Activated CD4-positive, alpha-beta T cell treated with anti-CD3 and anti-CD28 coated beads for 36 hours (primary cell): ENCODE measurements at regions not wholly inside any gene's neighbourhood (a gene's known extent, or its start where the extent isn't known, plus 50 kb on each side); places are given as distances from the start of the nearest gene placed in this dataset.

Source experiments
- ATAC-seq: fragments of 200-7000 bp; cut with Tn5 transposase; one replicate; pipeline ENCODE4 v1.10.0; 2021; ENCODE audit warnings: mild to moderate bottlenecking, moderate library complexity
- CTCF ChIA-PET: fragments of 350-600 bp; sonication (Branson Sonifier 250); formaldehyde crosslinking; loops from one replicate; lab custom pipeline; 2021; ENCODE audit warnings: antibody characterized with exemption; lab: Charles Lee
- POLR2A ChIA-PET: fragments of 350-600 bp; sonication (Branson Sonifier 250); formaldehyde crosslinking; loops from one replicate; lab custom pipeline; 2021; ENCODE audit warnings: antibody characterized with exemption, inconsistent platforms; lab: Charles Lee
- DNase-seq: peaks from one replicate; pipeline ENCODE4 v3.0.0-alpha.2; 2020
- H3K27ac Mint-ChIP-seq: one replicate; pipeline ENCODE4 v1.8.0; 2021; ENCODE audit warnings: mixed read lengths
- H3K27me3 Mint-ChIP-seq: one replicate; pipeline ENCODE4 v1.8.0; 2021; ENCODE audit warnings: mixed read lengths
- H3K36me3 Mint-ChIP-seq: one replicate; pipeline ENCODE4 v1.8.0; 2021; ENCODE audit warnings: low read depth, mixed read lengths
- H3K4me1 Mint-ChIP-seq: one replicate; pipeline ENCODE4 v1.8.0; 2021; ENCODE audit warnings: mixed read lengths
- H3K4me3 Mint-ChIP-seq: one replicate; pipeline ENCODE4 v1.8.0; 2021; ENCODE audit warnings: mild to moderate bottlenecking, moderate library complexity, mixed read lengths
- H3K9me3 Mint-ChIP-seq: one replicate; pipeline ENCODE4 v1.8.0; 2021; ENCODE audit warnings: low read depth, mixed read lengths
- intact Hi-C, 2 experiments: fragments of 100-400 bp; cut with DNase I in 1 of 2; cut with micrococcal nuclease in 1 of 2; formaldehyde crosslinking; loops; one replicate each; pipeline versions ENCODE4 v1.14.2 to v1.15.1; 2022 to 2024; cut with DNase I, micrococcal nuclease

DNA sequence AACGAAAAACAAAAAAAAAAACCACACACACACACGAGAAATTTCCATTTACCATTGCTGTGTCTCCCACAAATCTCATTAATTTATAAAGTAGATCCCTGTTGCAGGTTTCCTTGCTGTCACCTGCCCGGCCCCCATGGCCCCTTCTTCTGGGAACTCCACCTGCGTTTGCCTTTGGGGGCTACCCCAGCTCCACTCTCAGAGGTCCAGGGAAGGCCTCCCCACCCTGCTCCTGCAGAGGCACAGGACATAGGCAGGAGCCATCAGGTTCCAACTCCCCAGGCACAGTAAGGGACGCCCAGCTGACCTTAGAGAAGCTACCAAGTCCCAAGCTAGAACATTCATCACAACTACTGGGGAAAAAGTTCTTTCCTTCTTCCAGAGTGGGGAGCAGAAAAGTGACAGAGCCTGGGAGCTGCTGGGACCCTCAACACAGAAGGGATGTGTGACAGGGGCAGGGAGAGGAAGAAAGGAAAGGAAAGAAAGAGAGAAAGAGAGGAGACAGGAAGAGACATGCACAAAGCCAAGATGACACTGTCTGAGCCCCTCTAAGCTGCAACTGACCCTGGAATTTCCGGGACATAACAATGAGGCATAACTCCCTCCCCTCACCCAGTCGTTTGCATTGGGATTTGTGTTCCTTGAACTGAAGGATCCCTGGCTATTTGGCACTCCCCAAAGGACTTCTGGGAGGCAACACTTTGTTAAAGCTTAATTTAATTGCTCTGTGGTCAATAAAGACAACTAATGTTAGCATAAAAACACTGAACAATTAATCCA lies 175.7 kb downstream of the SHANK2 start:
- ATAC-seq (no peak), DNase-seq (no peak)
- POLR2A ChIA-PET = no interaction called here
- Mint-ChIP-seq H3K27ac (no peak overlapping the region), H3K27me3 (peaks cover 10% of the 10 kb centered on the region), H3K4me1 (no peaks in the 10 kb centered on the region), H3K36me3 (no peaks in the 10 kb centered on the region), H3K4me3 (no peak overlapping the region), H3K9me3 (no peaks in the 10 kb centered on the region)
- CTCF ChIA-PET = interaction anchor here (0.6 to 1.3 kb wide), 3 partner anchors 262 to 1608 kb away, joined by 3 to 4 read pairs (median 3); no protein-coding TSS in a partner anchor
- intact Hi-C loops = no loop called here

DNA sequence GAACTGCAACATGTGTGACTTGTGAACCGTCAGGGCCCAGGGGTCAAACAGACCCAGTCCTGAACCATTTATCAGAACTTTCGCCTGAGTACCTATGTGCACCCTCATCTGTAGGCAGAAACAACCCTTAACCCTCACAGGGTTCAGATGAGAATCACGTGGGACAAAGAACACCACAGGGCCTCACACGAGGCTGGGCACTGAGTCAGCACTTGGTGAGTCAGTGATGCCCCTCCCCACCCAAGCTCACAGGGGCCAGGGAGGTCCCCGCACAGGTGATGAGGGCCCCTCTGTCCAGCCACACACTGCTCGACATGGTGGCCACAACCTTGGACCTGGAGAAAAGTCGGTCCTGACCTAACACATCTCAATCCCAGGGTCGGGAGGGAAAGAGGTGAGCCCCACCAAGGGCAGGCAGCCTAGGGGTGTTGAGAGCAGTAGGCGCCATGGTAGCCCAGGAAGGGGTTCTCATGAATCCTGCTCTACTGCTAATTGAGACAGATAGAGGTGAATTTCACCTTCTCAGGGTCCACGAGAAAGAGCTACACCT lies 176.4 kb downstream of the SHANK2 start:
- no peak overlapping the region for H3K4me3 Mint-ChIP-seq
- CTCF ChIA-PET = no interaction called here
- no peak overlapping the region for H3K27ac Mint-ChIP-seq
- H3K36me3 Mint-ChIP-seq = no peaks in the 10 kb centered on the region
- no peaks in the 10 kb centered on the region for H3K4me1 Mint-ChIP-seq
- H3K27me3 Mint-ChIP-seq = peaks cover 10% of the 10 kb centered on the region
- POLR2A ChIA-PET = no interaction called here
- no peaks in the 10 kb centered on the region for H3K9me3 Mint-ChIP-seq
- intact Hi-C loops = no loop called here
- DNase-seq = no peak
- ATAC-seq = no peak

DNA sequence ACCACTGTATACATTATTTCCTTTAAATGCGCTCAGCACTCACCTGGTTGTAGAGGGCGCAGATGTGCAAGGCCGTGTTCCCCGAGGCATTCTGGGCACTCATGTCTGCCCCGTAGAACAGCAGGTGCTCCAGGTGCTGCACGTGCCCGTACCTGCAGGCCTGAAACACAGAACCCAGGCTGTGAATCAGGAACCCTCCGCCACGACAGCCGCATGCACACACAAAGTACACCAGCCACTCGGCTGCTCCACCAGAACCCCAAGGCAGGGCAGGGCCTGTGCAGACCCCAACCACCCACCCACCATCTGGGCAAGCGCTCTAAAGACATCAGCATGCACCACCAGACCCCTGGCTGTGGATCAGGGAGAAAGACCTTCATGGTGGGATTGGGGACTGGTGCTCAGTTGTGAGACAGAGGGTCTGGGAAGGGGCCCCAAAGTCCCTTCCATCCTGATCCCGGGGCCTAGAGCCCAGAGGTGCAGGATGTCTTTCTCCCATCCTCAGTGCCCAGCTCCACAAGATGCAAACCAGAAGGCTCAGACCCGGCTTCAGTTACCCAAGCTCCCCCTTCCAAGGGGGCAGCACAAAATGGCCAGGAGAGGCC lies 177.2 kb downstream of the SHANK2 start:
- CTCF ChIA-PET = no interaction called here
- no peaks in the 10 kb centered on the region for H3K9me3 Mint-ChIP-seq

DNA sequence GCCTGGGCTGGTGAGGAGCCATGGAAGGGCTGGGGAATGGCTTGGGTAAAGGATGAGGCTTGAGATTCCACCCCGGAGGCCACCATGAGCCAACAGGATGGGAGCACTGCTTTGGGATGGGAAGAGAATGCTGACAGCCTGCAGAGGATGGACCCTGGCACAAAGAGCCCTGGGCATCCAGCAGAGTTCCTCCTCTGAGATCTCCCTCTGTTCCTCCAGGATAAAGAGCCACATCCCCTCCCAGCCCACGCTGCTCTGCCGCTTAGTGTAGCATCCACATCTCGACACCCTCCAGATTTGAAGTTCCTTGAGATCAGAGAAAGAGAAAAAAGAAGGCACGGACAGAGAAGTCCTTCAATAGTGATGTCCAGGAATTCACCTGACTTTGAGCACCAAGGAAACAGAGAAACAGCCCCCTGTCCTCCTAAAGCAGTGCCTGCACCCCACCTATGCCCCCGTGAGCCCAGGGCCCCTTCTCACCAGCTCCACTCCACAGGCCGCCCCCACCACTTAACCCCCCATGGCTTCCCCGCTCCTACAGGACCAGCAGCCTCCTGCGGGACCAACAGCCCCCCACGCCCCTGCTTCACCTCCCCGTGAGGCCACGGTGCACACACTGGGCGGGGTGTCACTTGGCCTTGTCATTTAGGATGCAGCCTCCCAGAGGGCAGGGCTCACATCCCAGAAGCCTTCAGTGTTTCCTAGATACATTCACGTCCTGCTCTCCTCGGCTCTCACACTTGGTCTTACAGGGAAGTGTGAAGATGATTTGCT lies 180.5 kb downstream of the SHANK2 start:
- H3K36me3 Mint-ChIP-seq = no peaks in the 10 kb centered on the region
- peaks cover 4% of the 10 kb centered on the region for H3K27me3 Mint-ChIP-seq
- no peak for DNase-seq
- no peak overlapping the region for H3K4me3 Mint-ChIP-seq
- ChIA-PET CTCF (no interaction called here), POLR2A (no interaction called here)
- intact Hi-C loops = no loop called here
- ATAC-seq = no peak
- H3K4me1 Mint-ChIP-seq = no peaks in the 10 kb centered on the region
- no peaks in the 10 kb centered on the region for H3K9me3 Mint-ChIP-seq
- H3K27ac Mint-ChIP-seq = no peak overlapping the region

More for the DNA sequence above, 177.2 kb downstream of the SHANK2 start:
- intact Hi-C loops = no loop called here
- no peaks in the 10 kb centered on the region for H3K36me3 Mint-ChIP-seq
- no peaks in the 10 kb centered on the region for H3K4me1 Mint-ChIP-seq
- DNase-seq = no peak
- no peak for ATAC-seq
- no peak overlapping the region for H3K27ac Mint-ChIP-seq
- H3K4me3 Mint-ChIP-seq = no peak overlapping the region
- H3K27me3 Mint-ChIP-seq = peaks cover 7% of the 10 kb centered on the region
- POLR2A ChIA-PET = no interaction called here

DNA sequence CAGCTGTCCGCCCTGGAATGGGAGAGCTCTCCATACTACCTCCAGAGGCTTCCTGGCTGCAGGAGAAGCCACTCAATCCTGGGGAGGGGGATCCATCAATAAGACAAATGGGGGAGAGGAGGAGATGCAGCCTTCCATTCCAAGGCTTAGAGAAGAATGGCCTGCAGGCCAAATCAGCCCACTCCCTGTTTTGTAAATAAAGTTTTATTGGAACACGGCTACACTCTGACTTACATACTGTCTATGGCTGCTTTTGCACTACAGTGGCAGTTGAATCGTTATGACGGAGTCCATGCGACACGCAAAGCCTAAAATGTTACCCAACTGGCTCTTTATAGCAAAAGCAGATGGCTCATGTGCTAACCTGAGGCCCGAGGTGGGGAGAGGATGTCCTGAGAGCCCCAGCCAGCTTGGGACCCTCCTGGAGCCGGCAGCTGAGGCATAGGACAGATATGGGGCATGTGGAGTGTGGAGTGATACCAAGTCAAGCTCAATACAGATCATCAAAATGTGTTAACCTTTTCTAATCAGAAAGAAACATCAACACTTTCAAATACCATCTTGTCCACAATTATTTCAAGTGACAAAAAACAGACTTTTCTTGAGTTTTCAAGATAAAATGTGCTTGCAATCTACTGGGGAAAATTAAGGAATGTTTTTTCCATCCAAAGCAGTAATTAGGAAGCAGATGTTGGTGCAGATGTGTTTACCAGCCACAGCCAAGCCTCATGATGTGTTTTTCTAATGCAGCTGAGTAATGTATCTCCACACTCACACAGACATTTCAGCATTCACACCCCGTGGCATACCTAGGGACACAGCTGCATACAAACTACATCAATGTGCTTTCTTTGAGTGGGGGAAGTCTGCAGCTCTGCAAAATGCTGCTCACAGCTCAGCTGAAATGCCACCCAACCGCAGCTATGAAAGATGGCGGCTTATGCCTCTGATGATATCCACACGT lies 181.6 kb downstream of the SHANK2 start:
- ChIA-PET CTCF (no interaction called here), POLR2A (no interaction called here)
- Mint-ChIP-seq H3K27me3 (peaks cover 2% of the 10 kb centered on the region), H3K9me3 (no peaks in the 10 kb centered on the region), H3K27ac (no peak overlapping the region), H3K4me1 (no peaks in the 10 kb centered on the region), H3K36me3 (no peaks in the 10 kb centered on the region), H3K4me3 (no peak overlapping the region)
- no peak for ATAC-seq
- intact Hi-C loops = no loop called here
- no peak for DNase-seq

DNA sequence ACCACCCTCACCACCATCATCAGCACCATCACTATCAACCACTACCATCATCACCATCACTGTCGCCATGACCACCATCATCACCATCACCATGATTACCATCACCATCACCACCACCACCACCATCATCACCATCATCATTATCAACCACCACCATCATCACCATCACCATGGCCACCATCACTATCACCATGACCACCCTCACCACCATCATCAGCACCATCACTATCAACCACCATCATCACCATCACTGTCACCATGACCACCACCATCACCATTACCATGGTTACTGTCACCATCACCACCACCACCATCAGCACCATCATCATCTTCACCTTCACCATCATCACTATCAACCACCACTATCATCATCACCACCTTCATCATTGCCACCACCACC lies 183.4 kb downstream of the SHANK2 start:
- ATAC-seq (no peak), DNase-seq (no peak)
- no peak overlapping the region for H3K27ac Mint-ChIP-seq
- POLR2A ChIA-PET = no interaction called here
- CTCF ChIA-PET = no interaction called here
- H3K4me1 Mint-ChIP-seq = no peaks in the 10 kb centered on the region
- H3K9me3 Mint-ChIP-seq = no peaks in the 10 kb centered on the region
- no peak overlapping the region for H3K4me3 Mint-ChIP-seq
- H3K27me3 Mint-ChIP-seq = peaks cover 14% of the 10 kb centered on the region
- no peaks in the 10 kb centered on the region for H3K36me3 Mint-ChIP-seq
- intact Hi-C loops = no loop called here

DNA sequence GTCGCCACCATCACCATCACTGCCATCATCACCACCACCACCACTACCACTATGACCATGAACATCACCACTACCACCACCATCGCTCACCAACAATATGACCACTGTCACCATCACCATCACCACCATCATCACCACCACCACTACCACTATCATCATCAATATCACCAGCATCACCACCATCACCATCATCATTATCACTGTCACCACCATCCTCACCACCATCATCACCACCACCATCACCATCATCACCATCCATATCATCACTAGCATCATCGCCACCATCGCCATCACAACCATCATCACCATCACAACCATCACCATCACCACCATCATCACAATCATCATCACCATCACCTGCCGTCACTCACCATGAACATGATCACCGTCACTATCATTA lies 184.6 kb downstream of the SHANK2 start:
- Mint-ChIP-seq H3K4me1 (no peaks in the 10 kb centered on the region), H3K36me3 (no peaks in the 10 kb centered on the region), H3K27me3 (peaks cover 23% of the 10 kb centered on the region), H3K27ac (no peak overlapping the region), H3K4me3 (no peak overlapping the region), H3K9me3 (no peaks in the 10 kb centered on the region)
- no peak for ATAC-seq
- CTCF ChIA-PET = no interaction called here
- intact Hi-C loops = no loop called here
- POLR2A ChIA-PET = no interaction called here
- DNase-seq = no peak

DNA sequence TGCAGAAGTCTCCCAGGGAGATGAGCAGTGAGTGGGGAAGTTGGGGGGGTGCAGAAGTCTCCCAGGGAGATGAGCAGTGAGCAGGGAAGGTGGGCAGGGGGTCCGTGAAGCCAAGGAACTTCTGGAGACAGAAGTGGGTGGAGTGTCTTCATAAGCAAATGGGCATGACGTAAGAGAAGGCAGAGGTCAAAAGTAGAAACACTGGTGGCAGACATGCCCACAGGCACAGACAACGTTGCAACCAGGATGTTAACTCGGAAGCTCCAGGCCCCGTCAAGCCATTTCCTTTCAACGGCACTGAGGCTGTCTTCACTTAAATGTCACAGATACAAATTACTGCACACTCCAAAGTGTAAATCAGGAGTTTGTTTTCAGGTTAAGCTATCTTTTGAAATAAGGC lies 186.1 kb downstream of the SHANK2 start:
- ATAC-seq (no peak), DNase-seq (no peak)
- Mint-ChIP-seq H3K9me3 (no peaks in the 10 kb centered on the region), H3K4me3 (no peak overlapping the region), H3K27ac (no peak overlapping the region), H3K4me1 (no peaks in the 10 kb centered on the region), H3K27me3 (peaks cover 24% of the 10 kb centered on the region), H3K36me3 (no peaks in the 10 kb centered on the region)
- POLR2A ChIA-PET = no interaction called here
- CTCF ChIA-PET = no interaction called here
- intact Hi-C loops = no loop called here

DNA sequence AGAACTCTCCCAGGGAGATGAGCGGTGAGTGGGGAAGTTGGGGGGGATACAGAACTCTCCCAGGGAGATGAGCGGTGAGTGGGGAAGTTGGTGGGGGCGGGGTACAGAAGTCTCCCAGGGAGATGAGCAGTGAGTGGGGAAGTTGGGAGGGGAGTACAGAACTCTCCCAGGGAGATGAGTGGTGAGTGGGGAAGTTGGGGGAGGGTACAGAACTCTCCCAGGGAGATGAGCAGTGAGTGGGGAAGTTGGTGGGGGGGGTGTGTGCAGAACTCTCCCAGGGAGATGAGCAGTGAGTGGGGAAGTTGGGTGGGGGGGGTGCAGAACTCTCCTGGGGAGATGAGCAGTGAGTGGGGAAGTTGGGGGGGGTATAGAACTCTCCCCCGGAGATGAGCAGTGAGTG lies 186.5 kb downstream of the SHANK2 start:
- ChIA-PET POLR2A (no interaction called here), CTCF (no interaction called here)
- Mint-ChIP-seq H3K9me3 (no peaks in the 10 kb centered on the region), H3K36me3 (no peaks in the 10 kb centered on the region), H3K27ac (no peak overlapping the region), H3K4me3 (no peak overlapping the region), H3K27me3 (peaks cover 24% of the 10 kb centered on the region), H3K4me1 (no peaks in the 10 kb centered on the region)
- ATAC-seq (no peak), DNase-seq (no peak)
- intact Hi-C loops = no loop called here

DNA sequence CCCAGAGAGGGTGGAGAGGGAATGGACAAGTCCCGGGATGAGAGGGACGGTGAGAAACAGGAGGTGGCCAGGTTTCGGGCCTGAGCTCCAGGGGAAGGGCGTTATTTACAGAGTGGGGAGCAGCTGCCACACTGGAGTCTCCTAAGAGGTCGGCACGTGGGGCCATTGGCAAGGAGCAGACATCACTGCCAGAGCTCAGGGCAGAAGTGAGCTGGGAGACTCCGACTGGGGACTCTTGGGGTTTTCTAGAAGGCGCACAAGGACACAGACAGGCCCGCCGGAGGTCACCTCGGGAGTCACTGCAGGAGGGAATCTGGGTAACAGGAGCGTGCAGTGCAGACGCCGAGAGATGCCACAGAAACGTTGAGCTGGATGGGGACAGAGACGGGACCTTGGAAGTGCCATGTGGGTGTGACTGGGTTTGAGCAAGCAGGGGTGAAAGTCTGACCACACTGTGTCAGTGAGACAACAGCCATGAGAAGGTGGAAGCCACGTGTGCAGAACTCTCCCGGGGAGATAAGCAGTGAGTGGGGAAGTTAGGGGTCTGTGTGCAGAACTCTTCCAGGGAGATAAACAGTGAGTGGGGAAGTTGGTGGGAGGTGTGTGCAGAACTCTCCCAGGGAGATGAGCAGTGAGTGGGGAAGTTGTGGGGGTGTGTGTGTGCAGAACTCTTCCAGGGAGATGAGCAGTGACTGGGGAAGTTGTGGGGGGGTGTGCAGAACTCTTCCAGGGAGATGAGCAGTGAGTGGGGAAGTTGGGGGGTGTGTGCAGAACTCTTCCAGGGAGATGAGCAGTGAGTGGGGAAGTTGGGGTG lies 187.5 kb downstream of the SHANK2 start:
- no peaks in the 10 kb centered on the region for H3K4me1 Mint-ChIP-seq

More for the DNA sequence above, 187.5 kb downstream of the SHANK2 start:
- Mint-ChIP-seq H3K27ac (no peak overlapping the region), H3K9me3 (no peaks in the 10 kb centered on the region), H3K4me3 (no peak overlapping the region), H3K36me3 (no peaks in the 10 kb centered on the region), H3K27me3 (peaks cover 24% of the 10 kb centered on the region)
- ChIA-PET CTCF (no interaction called here), POLR2A (no interaction called here)
- ATAC-seq (no peak), DNase-seq (no peak)
- intact Hi-C loops = no loop called here
